ENCODE measurements at regions not wholly inside any gene's neighbourhood (a gene's known extent, or its start where the extent isn't known, plus 50 kb on each side); places are given as distances from the start of the nearest gene placed in this dataset.

DNA sequence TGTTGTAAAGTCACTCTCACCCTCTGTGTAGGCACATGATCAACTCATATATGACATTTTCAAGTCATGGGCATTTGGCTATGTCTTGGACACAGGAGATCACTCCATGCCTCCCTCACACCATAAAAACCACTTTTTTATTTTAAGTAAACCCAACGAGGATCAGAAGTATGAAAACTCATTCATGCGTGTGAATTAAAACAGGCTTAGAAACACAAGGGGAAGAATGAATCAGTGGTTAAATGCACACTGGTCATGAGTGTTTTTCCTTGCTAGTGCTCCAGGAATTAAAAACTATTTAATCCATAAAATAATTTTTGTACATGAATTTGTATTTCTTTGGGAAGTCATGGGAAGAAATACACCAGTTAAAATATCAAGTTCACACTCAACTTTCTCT lies 198.4 kb downstream of the GALC start:
- in situ Hi-C loops (cut with HindIII; ENCODE audit: low pct_unique_long_range_greater_than_20kb, low sequenced_read_pairs) = no loop called here
- CTCF ChIA-PET = no interaction called here
- no peak for ATAC-seq

DNA sequence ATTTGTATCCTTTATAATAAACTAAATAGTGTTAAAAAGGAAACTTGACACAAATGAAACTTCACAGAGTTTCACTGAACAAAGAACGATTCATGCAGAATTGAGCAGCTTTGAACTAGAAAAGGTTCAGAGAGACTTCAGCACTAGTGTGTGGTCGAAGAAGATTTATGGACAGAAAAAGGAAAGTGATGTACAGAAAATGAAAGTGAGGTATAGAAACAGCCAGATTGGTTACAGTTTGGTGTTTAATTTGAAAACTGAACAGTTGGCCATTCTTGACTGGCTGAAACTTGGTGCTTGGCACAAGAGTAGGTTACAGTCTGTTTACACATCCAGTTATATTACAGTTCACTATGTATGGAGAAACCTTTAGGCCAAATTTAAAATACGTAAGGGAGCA lies 207.1 kb downstream of the GALC start:
- H3K4me1 ChIP-seq (ENCODE audit: control insufficient read depth, insufficient read depth, low read length) = no peaks in the 10 kb centered on the region
- no peaks in the 10 kb centered on the region for H3K9me3 ChIP-seq (ENCODE audit: control insufficient read depth, insufficient read depth, low read depth, low read length)
- ChIA-PET CTCF (no interaction called here), POLR2A (no interaction called here)
- no peak overlapping the region for H3K4me3 ChIP-seq (ENCODE audit: low read depth in 2 of 2, low read length in 2 of 2)
- no peak for TF ChIP-seq SIN3A (IDR thresholded peaks at IDR 0.05; ENCODE audit: borderline replicate concordance, insufficient read depth, low read depth, low read length)
- no peak for TF ChIP-seq POLR2AphosphoS5 (IDR thresholded peaks at IDR 0.05; ENCODE audit: low read depth, low read length)
- TF ChIP-seq, protein P1, sequence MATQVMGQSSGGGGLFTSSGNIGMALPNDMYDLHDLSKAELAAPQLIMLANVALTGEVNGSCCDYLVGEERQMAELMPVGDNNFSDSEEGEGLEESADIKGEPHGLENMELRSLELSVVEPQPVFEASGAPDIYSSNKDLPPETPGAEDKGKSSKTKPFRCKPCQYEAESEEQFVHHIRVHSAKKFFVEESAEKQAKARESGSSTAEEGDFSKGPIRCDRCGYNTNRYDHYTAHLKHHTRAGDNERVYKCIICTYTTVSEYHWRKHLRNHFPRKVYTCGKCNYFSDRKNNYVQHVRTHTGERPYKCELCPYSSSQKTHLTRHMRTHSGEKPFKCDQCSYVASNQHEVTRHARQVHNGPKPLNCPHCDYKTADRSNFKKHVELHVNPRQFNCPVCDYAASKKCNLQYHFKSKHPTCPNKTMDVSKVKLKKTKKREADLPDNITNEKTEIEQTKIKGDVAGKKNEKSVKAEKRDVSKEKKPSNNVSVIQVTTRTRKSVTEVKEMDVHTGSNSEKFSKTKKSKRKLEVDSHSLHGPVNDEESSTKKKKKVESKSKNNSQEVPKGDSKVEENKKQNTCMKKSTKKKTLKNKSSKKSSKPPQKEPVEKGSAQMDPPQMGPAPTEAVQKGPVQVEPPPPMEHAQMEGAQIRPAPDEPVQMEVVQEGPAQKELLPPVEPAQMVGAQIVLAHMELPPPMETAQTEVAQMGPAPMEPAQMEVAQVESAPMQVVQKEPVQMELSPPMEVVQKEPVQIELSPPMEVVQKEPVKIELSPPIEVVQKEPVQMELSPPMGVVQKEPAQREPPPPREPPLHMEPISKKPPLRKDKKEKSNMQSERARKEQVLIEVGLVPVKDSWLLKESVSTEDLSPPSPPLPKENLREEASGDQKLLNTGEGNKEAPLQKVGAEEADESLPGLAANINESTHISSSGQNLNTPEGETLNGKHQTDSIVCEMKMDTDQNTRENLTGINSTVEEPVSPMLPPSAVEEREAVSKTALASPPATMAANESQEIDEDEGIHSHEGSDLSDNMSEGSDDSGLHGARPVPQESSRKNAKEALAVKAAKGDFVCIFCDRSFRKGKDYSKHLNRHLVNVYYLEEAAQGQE (IDR thresholded peaks at IDR 0.05; ENCODE audit: insufficient read depth in 1 of 2, low read depth in 2 of 2, low read length in 1 of 2) = no peak
- TF ChIP-seq, protein P2, sequence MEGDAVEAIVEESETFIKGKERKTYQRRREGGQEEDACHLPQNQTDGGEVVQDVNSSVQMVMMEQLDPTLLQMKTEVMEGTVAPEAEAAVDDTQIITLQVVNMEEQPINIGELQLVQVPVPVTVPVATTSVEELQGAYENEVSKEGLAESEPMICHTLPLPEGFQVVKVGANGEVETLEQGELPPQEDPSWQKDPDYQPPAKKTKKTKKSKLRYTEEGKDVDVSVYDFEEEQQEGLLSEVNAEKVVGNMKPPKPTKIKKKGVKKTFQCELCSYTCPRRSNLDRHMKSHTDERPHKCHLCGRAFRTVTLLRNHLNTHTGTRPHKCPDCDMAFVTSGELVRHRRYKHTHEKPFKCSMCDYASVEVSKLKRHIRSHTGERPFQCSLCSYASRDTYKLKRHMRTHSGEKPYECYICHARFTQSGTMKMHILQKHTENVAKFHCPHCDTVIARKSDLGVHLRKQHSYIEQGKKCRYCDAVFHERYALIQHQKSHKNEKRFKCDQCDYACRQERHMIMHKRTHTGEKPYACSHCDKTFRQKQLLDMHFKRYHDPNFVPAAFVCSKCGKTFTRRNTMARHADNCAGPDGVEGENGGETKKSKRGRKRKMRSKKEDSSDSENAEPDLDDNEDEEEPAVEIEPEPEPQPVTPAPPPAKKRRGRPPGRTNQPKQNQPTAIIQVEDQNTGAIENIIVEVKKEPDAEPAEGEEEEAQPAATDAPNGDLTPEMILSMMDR (IDR thresholded peaks at IDR 0.05) = no peak
- TF ChIP-seq TCF7L2 (IDR thresholded peaks at IDR 0.05; ENCODE audit: low read depth, low read length) = no peak
- no peaks in the 10 kb centered on the region for H3K36me3 ChIP-seq (ENCODE audit: control insufficient read depth, insufficient read depth, low read length)
- BruUV-seq (replicated peaks) = no TSS peak
- H3K27me3 ChIP-seq (ENCODE audit: control insufficient read depth, insufficient read depth, low read length) = no peaks in the 10 kb centered on the region
- in situ Hi-C loops (cut with HindIII; ENCODE audit: low pct_unique_long_range_greater_than_20kb, low sequenced_read_pairs) (no loop called here), intact Hi-C loops (cut with micrococcal nuclease; ENCODE audit: unreplicated experiment) (no loop called here)
- H3K27ac ChIP-seq (ENCODE audit: low read length) = no peak overlapping the region
- ATAC-seq (no peak), DNase-seq (ENCODE audit: low read depth, low spot score) (no peak)

More for the DNA sequence above, 198.4 kb downstream of the GALC start:
- Histone ChIP-seq H3K9me3 (ENCODE audit: control insufficient read depth, insufficient read depth, low read depth, low read length) (no peaks in the 10 kb centered on the region), H3K4me1 (ENCODE audit: control insufficient read depth, insufficient read depth, low read length) (no peaks in the 10 kb centered on the region), H3K27ac (ENCODE audit: low read length) (no peak overlapping the region), H3K4me3 (ENCODE audit: low read depth in 2 of 2, low read length in 2 of 2) (no peak overlapping the region), H3K27me3 (ENCODE audit: control insufficient read depth, insufficient read depth, low read length) (no peaks in the 10 kb centered on the region), H3K36me3 (ENCODE audit: control insufficient read depth, insufficient read depth, low read length) (no peaks in the 10 kb centered on the region)
- POLR2A ChIA-PET = no interaction called here
- intact Hi-C loops (cut with micrococcal nuclease; ENCODE audit: unreplicated experiment) = no loop called here
- TF ChIP-seq, protein P1 (IDR thresholded peaks at IDR 0.05; ENCODE audit: insufficient read depth in 1 of 2, low read depth in 2 of 2, low read length in 1 of 2) = no peak
- TF ChIP-seq, protein P2 (IDR thresholded peaks at IDR 0.05) = no peak
- TF ChIP-seq SIN3A (IDR thresholded peaks at IDR 0.05; ENCODE audit: borderline replicate concordance, insufficient read depth, low read depth, low read length) (no peak), TCF7L2 (IDR thresholded peaks at IDR 0.05; ENCODE audit: low read depth, low read length) (no peak), POLR2AphosphoS5 (IDR thresholded peaks at IDR 0.05; ENCODE audit: low read depth, low read length) (no peak)
- no TSS peak for BruUV-seq (replicated peaks)
- DNase-seq (ENCODE audit: low read depth, low spot score) = no peak

All from Panc1 (cell line).